ENCODE measurements at regions not wholly inside any gene's neighbourhood (a gene's known extent, or its start where the extent isn't known, plus 50 kb on each side); places are given as distances from the start of the nearest gene placed in this dataset.
A peak's percentile ranks its signal among the peaks of the same experiment; 100 is the strongest.

- no peak for DNase-seq (ENCODE audit: low read depth)
Observed at GRCh38 chr18:26702086-26702485, 153.7 kb upstream of the KCTD1 start.

GRCh38 chr18:26700728-26701127 is 152.4 kb upstream of the KCTD1 start:
- no peak for DNase-seq (ENCODE audit: low read depth)

GRCh38 chr18:26700201-26700600 is 151.8 kb upstream of the KCTD1 start:
- DNase-seq (ENCODE audit: low read depth) = no peak

- DNase-seq (ENCODE audit: low read depth) = no peak
Observed at GRCh38 chr18:26697186-26697884, 149.0 kb upstream of the KCTD1 start.

- no peak for DNase-seq (ENCODE audit: low read depth)
Observed at GRCh38 chr18:26696786-26697185, 148.4 kb upstream of the KCTD1 start.

GRCh38 chr18:26696308-26696707 is 148.0 kb upstream of the KCTD1 start:
- no peak for DNase-seq (ENCODE audit: low read depth)

GRCh38 chr18:26689226-26689879 is 141.0 kb upstream of the KCTD1 start:
- no peak for DNase-seq (ENCODE audit: low read depth)

GRCh38 chr18:26686532-26686931 is 138.2 kb upstream of the KCTD1 start:
- DNase-seq (ENCODE audit: low read depth) = peak; percentile 40

- peak; percentile 33 for DNase-seq (ENCODE audit: low read depth)
Observed at GRCh38 chr18:26685438-26686157, 137.2 kb upstream of the KCTD1 start.

GRCh38 chr18:26677957-26678356 is 129.6 kb upstream of the KCTD1 start:
- DNase-seq (ENCODE audit: low read depth) = no peak

- no peak for DNase-seq (ENCODE audit: low read depth)
Observed at GRCh38 chr18:26667046-26667445, 118.7 kb upstream of the KCTD1 start.

- DNase-seq (ENCODE audit: low read depth) = no peak
Observed at GRCh38 chr18:26662996-26663395, 114.6 kb upstream of the KCTD1 start.

- peak; percentile 34 for DNase-seq (ENCODE audit: low read depth)
Observed at GRCh38 chr18:26657631-26658581, 109.6 kb upstream of the KCTD1 start.

GRCh38 chr18:26656944-26657536 is 108.7 kb upstream of the KCTD1 start:
- peak; percentile 32 for DNase-seq (ENCODE audit: low read depth)

- no peak for DNase-seq (ENCODE audit: low read depth)
Observed at GRCh38 chr18:26656431-26656943, 108.1 kb upstream of the KCTD1 start.

GRCh38 chr18:26655525-26656430 is 107.4 kb upstream of the KCTD1 start:
- peak; percentile 33 for DNase-seq (ENCODE audit: low read depth)

- peak; percentile 26 for DNase-seq (ENCODE audit: low read depth)
Observed at GRCh38 chr18:26654616-26655524, 106.5 kb upstream of the KCTD1 start.

GRCh38 chr18:26653943-26654615 is 105.7 kb upstream of the KCTD1 start:
- no peak for DNase-seq (ENCODE audit: low read depth)

All from renal cortical epithelial cell (primary cell).